PFSK-1 (cell line): ENCODE measurements at regions not wholly inside any gene's neighbourhood (a gene's known extent, or its start where the extent isn't known, plus 50 kb on each side); places are given as distances from the start of the nearest gene placed in this dataset.

Experiments
- FOXP2 ChIP-seq: optimal IDR thresholded peaks from 2 replicates; pipeline ENCODE3; 2011; ENCODE audit warnings: borderline replicate concordance, control low read depth, inconsistent platforms; ENCODE audit not compliant: insufficient read depth; ENCODE audit errors: extremely low read length, extremely low read depth
- POLR2AphosphoS5 ChIP-seq: IDR thresholded peaks from 2 replicates; pipeline ENCODE4 v1.6.1; 2012; ENCODE audit warnings: low read depth, mild to moderate bottlenecking, control low read depth, low read length, moderate library complexity
- SIN3A ChIP-seq: IDR thresholded peaks from 2 replicates; pipeline ENCODE4 v1.6.1; 2012; ENCODE audit warnings: mild to moderate bottlenecking, low read length, moderate library complexity, borderline replicate concordance; ENCODE audit not compliant: insufficient read depth
- TAF1 ChIP-seq: IDR thresholded peaks from 2 replicates; pipeline ENCODE4 v1.6.1; 2012; ENCODE audit warnings: low read length, control low read depth, borderline replicate concordance; ENCODE audit not compliant: insufficient read depth
- TF ChIP-seq, protein P1 (sequence below), 2 experiments: IDR thresholded peaks; 2 replicates each; pipeline versions ENCODE4 v1.6.1 to v1.8.0; 2011 to 2012; ENCODE audit warnings: low read depth in 2 of 2, low read length in 2 of 2, control low read depth in 1 of 2, inconsistent platforms in 1 of 2, mild to moderate bottlenecking in 1 of 2, moderate library complexity in 1 of 2; ENCODE audit not compliant: insufficient read depth in 1 of 2

DNA sequence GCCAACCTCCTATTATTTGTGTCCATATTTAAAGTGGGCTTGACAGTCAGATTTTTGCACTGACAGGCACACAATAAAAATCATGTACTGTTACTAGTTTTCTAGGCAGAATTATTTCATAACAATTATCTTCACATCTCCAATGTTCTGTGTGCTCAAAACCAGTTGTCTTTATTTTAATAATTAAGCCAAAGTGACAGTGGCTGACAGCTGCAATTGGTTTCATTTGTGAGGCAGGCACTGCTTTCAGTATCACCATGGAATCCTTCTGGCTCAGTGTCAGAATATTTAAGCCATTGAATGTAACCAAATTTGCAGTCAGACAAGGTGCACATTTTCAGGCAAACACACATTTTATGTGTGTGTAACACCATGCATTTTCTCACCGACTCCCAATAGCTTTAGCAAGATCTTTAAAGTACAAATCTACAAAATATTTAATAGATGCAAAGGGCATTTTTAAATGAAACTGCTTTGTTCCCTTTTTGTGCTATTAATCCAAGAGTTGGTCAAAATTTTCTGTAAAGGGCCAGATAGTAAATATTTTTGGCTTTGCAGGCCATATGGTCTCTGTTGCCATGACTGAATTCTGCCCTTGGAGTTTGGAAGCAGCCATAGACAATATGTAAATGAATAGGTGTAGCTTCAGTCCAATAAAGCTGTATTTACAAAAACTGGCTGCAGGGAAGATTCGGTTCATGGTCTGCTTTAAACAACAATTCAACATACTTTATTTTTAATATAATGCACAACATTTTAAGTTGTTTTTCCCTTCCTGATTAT lies 486.0 kb downstream of the KCNJ2 start:
- TF ChIP-seq TAF1, result no peak
- TF ChIP-seq, protein P1, sequence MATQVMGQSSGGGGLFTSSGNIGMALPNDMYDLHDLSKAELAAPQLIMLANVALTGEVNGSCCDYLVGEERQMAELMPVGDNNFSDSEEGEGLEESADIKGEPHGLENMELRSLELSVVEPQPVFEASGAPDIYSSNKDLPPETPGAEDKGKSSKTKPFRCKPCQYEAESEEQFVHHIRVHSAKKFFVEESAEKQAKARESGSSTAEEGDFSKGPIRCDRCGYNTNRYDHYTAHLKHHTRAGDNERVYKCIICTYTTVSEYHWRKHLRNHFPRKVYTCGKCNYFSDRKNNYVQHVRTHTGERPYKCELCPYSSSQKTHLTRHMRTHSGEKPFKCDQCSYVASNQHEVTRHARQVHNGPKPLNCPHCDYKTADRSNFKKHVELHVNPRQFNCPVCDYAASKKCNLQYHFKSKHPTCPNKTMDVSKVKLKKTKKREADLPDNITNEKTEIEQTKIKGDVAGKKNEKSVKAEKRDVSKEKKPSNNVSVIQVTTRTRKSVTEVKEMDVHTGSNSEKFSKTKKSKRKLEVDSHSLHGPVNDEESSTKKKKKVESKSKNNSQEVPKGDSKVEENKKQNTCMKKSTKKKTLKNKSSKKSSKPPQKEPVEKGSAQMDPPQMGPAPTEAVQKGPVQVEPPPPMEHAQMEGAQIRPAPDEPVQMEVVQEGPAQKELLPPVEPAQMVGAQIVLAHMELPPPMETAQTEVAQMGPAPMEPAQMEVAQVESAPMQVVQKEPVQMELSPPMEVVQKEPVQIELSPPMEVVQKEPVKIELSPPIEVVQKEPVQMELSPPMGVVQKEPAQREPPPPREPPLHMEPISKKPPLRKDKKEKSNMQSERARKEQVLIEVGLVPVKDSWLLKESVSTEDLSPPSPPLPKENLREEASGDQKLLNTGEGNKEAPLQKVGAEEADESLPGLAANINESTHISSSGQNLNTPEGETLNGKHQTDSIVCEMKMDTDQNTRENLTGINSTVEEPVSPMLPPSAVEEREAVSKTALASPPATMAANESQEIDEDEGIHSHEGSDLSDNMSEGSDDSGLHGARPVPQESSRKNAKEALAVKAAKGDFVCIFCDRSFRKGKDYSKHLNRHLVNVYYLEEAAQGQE (IDR thresholded peaks at IDR 0.05; ENCODE audit: insufficient read depth in 1 of 2, low read depth in 2 of 2, low read length in 2 of 2), result no peak
- TF ChIP-seq POLR2AphosphoS5, result no peak
- no peak for TF ChIP-seq FOXP2
- TF ChIP-seq SIN3A, result no peak

- TF ChIP-seq SIN3A (no peak), TAF1 (no peak), FOXP2 (no peak), POLR2AphosphoS5 (no peak)
- TF ChIP-seq, protein P1 (IDR thresholded peaks at IDR 0.05; ENCODE audit: insufficient read depth in 1 of 2, low read depth in 2 of 2, low read length in 2 of 2), result no peak
These were observed 489.0 kb downstream of the KCNJ2 start for GRCh38 chr17:70658317-70658716.

DNA sequence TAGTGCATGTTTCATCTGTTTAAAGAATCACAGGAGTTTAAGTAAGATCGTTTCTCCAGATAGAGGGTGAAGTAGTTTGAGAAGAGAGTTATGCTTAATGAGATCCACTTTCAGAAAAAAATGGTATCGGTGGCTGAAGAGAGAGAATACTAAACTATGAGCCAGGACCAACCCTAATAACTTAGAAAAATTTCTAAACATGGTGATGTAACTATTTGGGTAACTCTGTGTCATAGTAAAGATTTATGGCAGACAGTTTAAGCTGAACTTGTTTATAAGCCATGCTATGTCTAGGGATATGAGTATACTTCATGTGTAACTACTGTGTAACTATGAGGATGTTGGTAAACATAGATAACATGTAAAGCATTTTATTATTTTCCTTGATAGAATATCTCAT lies 489.5 kb downstream of the KCNJ2 start:
- TF ChIP-seq TAF1 (no peak), FOXP2 (no peak), POLR2AphosphoS5 (no peak), SIN3A (no peak)
- TF ChIP-seq, protein P1 (IDR thresholded peaks at IDR 0.05; ENCODE audit: insufficient read depth in 1 of 2, low read depth in 2 of 2, low read length in 2 of 2), result no peak

- TF ChIP-seq, protein P1 (IDR thresholded peaks at IDR 0.05; ENCODE audit: insufficient read depth in 1 of 2, low read depth in 2 of 2, low read length in 2 of 2), result no peak
- TF ChIP-seq FOXP2 (no peak), SIN3A (no peak), POLR2AphosphoS5 (no peak), TAF1 (no peak)
These were observed 492.2 kb downstream of the KCNJ2 start for GRCh38 chr17:70661342-70662222.
